GM12801 (cell line): ENCODE measurements at regions not wholly inside any gene's neighbourhood (a gene's known extent, or its start where the extent isn't known, plus 50 kb on each side); places are given as distances from the start of the nearest gene placed in this dataset.

Source experiments
- TF ChIP-seq, protein P1 (sequence below): IDR thresholded peaks from one replicate; pipeline ENCODE4 v1.5.1; 2011; ENCODE audit warnings: control low read depth; ENCODE audit not compliant: insufficient read length; ENCODE audit errors: extremely low read depth

- TF ChIP-seq, protein P1, sequence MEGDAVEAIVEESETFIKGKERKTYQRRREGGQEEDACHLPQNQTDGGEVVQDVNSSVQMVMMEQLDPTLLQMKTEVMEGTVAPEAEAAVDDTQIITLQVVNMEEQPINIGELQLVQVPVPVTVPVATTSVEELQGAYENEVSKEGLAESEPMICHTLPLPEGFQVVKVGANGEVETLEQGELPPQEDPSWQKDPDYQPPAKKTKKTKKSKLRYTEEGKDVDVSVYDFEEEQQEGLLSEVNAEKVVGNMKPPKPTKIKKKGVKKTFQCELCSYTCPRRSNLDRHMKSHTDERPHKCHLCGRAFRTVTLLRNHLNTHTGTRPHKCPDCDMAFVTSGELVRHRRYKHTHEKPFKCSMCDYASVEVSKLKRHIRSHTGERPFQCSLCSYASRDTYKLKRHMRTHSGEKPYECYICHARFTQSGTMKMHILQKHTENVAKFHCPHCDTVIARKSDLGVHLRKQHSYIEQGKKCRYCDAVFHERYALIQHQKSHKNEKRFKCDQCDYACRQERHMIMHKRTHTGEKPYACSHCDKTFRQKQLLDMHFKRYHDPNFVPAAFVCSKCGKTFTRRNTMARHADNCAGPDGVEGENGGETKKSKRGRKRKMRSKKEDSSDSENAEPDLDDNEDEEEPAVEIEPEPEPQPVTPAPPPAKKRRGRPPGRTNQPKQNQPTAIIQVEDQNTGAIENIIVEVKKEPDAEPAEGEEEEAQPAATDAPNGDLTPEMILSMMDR = no peak
Measured at GRCh38 chr9:28378231-28378630, 805.0 kb upstream of the C9orf72 start.

DNA sequence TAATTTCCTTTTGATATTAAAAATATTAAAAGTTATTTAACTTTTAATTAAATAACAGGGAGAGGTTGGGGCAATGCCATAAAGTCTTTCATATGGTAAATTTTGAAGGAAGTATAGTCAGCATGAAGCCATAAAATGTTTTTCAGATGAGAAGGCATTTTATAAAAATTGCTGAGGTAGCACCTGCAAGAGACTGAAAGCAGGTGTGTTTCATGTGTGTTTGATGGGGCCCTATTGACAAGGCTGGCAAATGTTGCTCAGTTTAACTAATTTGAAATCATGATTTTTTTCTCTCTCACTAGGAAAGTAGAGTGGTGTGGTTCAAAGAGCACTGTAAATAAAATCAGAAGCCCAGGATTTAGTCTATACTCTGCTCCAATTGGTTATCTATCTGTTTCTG, 805.8 kb upstream of the C9orf72 start:
- TF ChIP-seq, protein P1 = no peak

DNA sequence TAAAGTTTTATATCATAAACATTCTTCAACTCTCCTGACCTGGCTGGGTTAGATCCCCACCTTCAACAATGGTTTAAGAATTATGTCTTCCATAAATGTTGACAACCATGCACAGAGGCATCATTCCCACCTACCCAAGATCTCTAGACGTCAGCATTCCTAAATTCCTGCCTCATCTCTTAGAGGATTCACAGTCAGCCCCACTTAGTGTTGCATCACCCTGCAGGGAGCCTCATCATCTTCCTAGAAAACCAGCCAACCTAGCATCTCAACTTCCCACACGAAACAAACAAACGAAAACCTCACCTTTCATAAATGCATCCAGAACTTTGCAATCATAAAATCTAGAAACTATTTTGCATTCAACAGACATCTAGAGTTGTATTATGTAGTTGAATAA, 816.1 kb upstream of the C9orf72 start:
- TF ChIP-seq, protein P1 = no peak

- TF ChIP-seq, protein P1 = no peak
Measured at GRCh38 chr9:28394774-28395173, 821.5 kb upstream of the C9orf72 start.

- TF ChIP-seq, protein P1 = no peak
Measured at GRCh38 chr9:28396058-28396457, 822.8 kb upstream of the C9orf72 start.

DNA sequence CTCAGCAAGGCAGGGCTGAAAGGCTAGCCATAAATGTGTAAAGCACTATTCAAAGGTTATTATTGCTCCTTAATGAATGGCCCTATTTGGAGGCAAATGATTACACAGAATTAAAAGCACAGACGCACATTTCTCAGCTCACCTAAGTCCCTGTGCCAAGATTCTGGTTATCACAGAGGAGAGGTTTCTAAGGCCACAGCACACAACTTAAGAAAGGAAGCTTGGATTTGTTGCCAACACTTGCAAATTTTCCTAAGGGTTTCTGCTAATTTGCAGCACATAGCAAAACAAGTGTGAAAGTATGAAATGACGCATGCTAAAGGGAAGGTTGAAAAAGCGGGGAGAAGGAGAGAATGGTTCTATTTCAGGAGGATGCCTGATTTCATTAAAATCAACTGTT, 834.1 kb upstream of the C9orf72 start:
- TF ChIP-seq, protein P1 = no peak

- TF ChIP-seq, protein P1 = no peak
Measured at GRCh38 chr9:28409919-28410318, 836.6 kb upstream of the C9orf72 start.

DNA sequence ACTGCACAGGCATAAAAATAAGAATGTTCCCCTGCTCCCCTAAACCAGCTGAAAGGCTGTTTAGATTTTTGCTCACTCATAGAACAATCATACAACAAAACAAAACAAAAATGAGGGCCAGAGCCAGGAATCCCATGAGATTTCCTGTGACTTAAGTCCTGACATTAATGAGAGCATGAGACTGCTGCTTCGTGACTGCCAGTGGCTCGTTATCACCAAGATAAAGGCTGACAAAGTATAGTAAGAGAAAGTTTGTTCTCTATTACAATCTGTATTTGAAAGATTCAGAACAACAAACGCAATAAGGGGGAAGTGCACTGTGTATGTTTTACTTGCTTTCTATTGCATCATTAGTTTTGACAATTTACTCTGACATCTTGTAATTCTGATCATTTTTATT, 837.1 kb upstream of the C9orf72 start:
- TF ChIP-seq, protein P1 = no peak
